GM19025 (cell line): ENCODE measurements at regions not wholly inside any gene's neighbourhood (a gene's known extent, or its start where the extent isn't known, plus 50 kb on each side); places are given as distances from the start of the nearest gene placed in this dataset.

Source experiments
- ATAC-seq: cut with Tn5 transposase; IDR thresholded peaks from one replicate; pipeline ENCODE4 v1.9.1; 2021; ENCODE audit warnings: mild to moderate bottlenecking, low read depth, moderate library complexity; ENCODE audit not compliant: unreplicated experiment

DNA sequence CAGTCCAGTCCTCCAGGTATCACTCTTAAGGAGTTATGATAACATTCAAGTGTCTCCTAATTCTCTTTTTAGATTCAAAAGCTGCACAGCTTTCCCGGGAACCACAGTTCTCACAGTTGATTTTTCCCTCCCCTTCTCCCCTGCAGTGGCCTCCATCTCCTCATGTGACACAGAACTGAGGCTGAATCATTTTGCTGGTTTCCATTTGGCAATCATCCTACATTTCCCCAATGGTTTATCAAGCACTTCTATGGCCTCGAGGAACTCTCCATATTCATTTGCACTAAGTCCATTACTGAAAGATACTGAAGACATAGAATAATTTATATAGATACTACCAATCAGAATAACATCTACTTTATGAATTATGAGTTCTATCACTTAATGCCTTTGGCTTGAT is 484.9 kb downstream of the GPAM start:
- no peak for ATAC-seq

DNA sequence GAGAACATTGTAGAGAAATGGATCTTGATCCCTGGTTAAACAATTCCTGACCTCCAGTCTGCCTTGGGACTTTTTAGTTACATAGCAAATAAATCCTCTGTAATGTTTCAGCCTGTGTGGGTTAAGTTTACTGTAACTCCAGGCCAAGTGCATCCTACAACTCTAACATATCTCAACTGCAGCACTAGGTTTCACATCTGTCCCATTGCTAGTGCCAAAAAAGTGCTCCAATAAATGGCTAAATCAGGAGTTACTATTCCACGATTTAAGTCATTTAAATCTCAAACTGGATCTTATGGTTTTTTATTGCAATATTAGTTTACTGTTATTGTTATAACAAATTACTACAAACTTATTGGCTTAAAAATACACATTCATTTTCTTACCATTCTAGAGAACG is 479.6 kb downstream of the GPAM start:
- ATAC-seq, result no peak

DNA sequence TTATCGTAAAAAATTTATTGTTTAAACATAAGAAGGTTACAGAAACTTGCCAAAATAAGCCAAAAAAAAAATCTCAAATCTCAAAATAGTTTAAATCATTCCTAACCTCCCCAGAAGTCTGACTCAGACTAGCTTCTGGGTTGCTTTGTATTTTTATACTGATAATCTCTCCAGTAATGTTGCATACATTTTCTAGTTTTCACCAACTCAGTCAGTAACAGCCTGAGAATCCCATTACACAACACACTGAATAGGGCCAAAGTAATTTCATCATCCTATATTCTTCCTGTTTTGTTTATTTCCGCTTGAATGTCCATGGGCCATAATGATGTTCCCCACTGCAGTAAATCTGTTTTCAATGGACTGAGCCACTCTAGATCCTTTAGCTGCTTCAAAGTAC is 478.5 kb downstream of the GPAM start:
- no peak for ATAC-seq

DNA sequence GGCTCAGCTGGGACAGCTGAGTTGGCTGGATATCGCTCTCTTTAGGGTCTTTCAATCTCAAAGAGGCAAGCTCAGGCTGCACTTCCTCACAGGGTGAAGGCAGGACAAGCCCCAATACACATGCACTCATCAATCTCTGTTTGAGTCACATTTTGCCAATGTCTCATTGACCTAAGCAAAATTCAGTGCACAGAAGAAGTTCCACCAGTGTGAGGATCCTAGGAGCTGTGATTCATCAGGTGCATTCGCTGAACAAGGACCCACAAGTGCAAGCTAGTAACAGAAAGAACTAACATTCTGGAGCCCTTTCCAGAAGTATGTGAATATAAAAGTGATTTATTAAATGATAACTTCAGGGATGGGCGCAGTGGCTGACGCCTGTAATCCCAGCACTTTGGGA is 477.2 kb downstream of the GPAM start:
- ATAC-seq, result no peak

DNA sequence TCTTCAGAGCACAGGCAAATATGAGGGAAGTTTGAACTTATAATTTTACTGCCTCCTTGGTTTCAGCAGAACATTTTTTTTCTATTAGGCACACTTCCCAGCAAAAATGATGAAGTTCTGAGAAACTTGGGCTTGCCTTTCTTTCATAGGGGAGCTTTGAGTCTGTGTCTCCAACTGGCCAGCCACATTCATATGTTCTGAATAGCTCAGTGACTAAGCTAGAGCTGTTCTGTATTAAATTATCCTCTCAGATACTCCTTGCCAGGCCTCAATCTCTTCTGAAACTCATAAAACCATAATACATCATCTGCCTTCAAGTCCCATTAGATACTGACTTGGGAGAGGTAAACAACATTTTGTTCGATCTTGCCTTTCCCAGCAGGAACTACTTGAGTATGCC is 476.5 kb downstream of the GPAM start:
- ATAC-seq, result no peak

DNA sequence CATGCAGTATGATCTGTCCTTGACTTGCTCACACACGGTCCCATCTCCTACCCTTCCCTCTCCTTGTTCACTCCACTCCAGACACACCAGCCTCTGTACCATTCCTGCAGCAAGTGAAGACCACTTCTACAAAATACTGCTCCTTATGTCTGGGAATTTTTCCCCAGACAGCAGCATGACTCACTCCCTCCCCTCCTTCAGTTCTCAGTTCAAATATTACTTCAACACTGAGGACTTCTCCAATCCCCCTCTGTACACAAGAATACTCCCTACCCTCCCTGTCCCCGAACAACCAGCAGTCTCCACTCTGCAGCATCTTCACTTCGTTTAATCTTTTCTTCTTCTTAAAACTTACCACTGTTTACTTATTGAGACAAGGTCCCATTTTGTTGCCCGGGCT is 474.0 kb downstream of the GPAM start:
- no peak for ATAC-seq

DNA sequence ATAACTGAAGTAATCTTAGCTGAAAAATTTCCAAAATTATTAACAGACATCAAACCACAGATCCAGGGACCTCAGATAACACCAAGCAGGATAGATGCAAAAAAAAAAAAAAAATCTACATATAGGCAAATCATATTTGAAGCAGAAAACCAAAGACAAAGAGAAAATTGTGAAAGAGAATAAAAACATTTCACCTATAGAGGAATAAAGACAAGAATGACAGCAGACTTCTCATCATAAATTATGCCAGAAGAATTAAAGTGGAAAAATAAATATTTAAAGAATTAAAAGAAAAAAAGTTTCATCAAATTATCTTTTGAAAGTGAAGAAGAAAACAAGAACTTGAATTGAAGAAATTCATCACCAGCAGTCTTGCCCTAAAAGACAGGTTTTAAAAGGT is 467.5 kb downstream of the GPAM start:
- ATAC-seq, result no peak

DNA sequence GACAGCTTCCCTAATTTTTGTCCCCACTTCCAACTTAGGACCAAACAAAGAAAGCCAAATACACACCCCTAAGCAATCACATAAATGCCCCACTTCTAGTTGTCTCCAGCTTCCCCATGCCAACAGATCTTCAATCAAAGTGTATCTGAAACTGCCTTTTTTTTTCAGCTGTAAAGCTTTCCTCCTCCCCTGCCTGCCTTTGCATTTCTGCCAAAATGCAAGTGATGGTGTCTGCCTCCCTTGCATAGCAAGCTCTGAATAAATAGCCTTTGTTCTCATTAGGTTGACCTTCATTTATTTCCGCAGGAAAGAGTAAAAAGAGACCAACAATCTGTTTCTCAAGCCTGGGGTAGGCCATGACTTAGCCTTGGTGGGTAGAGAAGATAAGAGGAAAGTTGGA is 459.4 kb downstream of the GPAM start:
- no peak for ATAC-seq

DNA sequence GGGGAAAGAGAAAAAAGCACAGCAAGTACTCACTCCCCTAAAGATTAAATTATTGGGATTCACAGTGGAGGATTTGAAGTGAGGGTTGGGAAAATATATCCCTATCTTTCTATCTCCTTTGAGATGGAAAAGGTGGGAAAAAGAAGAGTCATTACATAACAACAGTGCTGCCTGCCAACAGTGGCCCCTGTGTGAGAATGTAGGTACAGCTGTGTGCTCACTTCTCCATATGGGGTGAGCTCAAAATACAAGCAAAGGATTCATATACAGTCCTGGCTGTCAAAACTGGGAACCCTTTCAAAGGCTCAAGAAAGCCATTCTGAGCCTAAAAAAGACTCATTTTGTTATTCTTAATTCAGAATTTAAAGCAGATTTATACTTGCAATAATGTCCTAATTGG is 458.5 kb downstream of the GPAM start:
- no peak for ATAC-seq

DNA sequence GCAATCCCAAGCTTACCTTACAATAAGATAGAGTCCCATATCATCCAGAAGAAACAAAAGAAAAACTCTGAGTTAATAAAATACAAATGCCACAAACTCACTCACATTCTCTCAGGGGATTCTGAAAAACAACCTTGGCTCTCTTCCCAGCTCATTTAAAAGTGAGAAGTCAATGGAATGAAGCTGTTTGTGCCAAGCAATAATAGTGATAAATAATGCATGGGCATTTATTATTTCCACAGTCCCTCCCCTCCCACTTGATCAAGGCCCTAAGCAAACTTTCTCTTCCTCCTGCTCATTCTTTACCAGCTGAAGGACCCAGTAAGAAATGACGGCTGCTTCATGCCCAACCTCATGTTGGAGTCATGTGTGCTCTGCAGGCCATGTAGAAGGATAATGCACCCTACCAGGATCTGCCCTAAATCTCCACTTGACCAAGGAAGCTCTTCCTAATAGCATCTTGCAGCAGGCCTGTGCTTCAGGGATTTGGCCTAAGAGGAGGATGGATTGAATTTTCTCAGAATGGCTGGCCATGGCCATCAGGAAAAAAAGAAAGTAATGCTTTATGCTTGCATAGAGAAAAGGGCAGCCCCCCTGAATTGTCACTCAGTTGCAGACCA is 451.3 kb downstream of the GPAM start:
- ATAC-seq, result no peak

DNA sequence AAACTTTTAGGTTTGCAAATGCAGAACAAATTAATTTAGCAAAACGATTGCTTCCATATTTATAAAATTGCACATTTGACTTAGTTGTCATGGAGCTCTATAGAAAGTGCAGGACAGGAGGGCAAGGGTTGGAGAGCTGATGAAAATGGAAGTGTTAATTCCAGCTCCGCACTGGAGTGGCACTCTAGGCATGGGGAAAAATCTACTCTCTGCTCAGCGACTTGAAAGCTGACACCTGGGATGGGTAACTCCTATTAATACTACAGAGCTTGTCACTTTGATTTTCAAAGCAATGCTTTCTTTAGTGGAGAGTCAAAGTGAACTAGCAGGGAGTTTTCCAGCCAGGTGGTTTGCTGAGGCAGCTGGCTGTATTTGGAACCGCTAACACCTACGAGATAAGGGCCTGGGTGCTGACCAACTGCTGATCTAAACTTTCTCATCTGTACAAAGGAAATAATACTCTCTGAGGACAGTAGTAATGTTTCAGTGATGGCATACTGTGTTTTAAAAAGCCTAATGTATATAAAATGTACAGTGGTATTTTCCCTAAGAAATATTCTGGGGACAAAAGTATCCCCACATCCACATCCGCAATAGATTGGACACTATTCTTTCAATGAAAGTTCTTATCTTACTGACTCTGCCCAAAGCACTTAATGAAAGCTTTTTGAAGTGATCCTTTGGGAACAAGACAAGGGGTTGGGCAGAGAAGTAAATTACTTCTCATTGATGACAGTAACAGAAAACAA is 444.3 kb downstream of the GPAM start:
- no peak for ATAC-seq

DNA sequence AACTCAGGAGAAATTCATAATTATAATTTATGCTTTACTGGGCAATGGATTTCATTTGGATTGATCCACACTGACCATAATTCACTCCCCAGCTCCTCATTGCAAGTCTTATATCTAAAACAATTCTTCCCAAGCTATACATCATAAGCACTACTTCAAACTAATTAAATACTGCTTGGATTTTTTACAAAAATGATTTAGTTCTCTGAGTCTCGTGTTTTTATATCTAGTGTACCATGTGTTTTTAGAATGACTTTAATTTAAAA is 443.8 kb downstream of the GPAM start:
- no peak for ATAC-seq

DNA sequence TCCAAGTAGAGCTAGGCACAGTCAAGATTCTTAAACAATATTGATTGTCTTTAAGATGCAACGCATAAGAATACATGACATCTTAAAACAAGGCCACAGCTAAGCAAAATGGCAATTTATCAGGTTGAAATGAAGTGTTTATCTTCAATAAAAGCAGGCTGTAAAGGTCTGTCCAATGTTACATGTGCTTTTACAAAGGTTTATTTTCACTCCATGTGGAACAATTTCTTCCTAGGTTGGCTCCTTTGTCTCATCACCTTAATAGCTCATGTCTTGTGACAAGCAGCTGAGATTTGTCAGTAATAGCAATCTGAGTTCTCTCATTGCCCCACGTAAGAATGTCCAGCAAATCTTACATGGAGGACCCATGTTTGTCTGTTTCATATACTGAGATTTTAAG is 437.6 kb downstream of the GPAM start:
- ATAC-seq, result no peak

DNA sequence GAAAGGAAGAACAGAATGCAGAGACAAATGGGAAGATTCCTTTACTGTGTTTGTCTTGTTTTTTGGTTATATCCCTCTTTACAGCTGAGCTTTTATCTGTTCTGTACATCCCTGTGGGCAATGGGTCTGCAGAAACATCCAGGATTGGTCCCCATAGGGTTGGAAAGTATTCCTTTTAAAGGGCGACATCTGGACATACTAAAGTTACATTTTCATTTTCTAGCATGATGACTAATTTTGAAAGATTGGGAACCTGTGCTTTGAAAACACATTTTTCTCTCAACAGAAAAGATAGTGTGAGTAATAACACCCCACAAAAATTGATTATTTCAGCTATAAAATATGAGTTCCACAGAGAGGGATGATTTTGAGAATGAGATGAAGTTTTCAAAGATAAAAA is 435.8 kb downstream of the GPAM start:
- ATAC-seq, result no peak

DNA sequence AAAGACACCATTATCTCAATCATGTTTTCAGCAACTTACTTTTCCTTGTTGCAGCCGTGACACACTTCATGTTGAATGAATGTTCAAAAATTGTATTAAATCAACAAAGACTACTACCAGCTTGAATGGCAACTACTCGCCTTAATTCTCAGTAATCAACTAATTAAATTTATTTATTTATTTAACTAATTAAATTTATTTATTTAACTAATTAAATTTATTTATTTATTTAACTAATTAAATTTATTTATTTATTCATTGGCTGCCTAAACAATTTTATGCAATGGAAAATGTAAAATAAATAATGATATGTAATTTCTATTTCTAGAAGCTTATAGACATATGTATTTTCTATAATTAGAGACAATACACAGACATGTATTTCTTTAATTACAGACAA is 435.4 kb downstream of the GPAM start:
- no peak for ATAC-seq

DNA sequence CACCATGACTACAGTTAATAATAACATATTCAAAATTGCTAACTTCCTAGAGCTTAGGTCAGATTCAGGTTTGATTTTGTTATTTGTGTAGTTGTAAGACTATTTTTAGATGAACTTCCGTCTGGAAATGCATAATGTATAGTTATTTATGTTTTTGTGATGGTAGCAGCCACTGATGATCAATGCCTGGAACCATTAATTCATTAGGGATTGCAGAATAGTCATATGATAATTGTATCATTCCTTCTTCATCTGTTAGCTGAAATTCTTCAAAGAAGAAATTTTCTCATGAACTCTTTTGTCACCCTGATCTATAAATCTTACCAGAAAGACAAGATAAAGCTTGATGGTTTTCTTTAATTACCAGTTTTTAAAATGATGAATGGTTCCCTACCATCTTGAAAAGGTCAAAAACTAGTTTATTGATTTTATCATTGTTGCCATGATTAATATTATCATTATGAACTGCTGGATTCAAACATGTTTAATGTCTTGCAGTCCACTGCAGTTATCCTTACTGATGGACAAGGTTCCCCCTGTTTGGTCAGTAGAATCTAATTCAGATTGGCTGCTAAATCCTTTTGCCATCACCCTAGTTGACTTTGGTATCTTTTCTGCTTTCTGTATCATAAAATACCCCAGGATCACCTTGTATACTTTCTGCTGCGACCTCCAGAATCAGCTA is 433.3 kb downstream of the GPAM start:
- ATAC-seq, result no peak

DNA sequence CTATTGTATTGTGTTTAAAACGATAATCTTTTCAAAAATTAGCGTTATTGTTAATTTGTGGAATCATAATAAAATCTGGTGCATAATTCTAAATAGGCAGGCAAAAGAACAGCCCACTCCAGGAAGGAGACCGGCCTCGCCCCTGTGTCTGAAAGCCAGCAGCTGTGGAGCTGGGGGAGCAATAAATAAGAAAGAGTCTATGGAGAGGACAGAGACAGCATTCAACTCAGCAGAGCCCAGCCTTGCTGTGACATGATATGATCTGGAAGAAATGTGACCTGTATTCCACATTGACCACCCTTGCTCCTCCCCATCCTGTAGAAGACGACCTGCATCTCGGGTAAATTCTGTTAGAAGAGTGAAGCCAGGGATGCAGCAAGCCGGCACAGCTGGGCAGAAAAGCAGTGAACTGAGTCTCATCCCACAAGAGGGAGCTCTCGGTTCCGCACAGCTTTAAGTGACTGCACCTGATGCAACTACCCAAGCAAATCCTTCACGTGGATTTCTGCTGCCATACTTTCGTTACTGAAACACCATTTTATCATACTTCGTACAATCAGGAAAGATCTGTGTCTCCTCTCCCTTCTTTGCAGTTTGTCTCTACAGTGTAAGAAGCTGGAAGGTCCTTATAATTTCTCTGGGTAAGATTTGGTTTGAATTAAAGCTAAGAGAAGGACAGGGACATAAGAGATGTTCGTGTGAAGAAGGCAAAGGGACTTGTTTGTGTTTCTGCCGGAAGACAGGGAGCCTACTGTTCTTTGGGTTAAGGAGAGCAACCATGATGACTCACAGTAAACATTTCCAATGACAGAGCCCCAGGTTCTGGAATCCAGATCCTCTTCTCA is 427.1 kb downstream of the GPAM start:
- no peak for ATAC-seq

DNA sequence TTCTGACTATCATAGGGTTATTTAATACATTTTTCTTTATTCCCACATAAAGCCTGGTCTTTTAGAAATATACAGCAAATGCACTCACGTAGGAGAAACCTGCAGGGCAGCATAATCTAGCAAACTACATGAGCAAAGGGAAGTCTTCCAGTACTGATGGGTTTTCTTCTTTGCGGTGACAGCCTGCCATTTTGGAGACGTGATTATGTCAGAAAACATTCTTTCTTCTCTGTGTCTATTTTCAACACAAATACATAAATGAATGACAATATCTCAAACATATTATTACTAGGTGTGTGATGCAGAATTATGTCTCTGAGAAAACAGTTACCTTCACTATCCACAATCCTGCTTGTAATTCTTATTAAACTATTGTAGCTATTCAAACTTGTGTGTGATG is 425.0 kb downstream of the GPAM start:
- ATAC-seq, result no peak

DNA sequence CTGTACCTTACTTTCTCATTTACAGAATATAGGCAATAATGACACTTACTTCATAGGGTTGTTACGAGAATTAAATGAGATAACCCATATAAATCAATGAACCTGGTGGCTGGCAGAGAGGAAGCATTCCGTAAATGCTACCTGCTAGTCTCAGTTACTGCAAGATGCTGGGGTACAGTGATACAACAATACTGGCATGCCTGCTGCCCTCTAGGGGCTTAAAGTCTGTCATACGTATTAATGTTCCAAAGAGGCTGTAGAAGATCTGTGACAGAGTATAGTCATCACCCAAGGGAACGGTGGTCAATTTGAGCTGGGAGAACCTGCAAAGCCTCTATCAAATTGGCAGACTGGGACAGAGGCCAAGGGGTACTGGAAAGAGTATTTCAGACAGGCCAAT is 421.5 kb downstream of the GPAM start:
- ATAC-seq, result no peak

DNA sequence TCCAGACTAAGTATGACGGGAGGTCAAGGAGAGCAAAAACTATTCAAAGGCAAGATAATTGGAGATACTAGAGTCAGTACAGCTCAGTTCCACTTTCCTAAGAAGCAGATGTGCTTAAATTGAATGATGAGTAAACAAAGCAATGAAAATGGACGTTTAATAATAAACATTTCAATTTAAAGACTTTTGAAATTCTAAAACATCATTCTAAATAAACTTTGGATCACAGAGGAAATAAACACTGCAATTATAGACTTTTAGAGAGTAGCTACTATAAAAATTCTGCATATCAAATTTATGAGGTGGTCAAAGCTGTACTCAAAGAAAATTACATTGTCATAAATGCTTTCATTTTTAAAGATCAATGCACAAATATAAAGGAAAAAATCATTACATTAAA is 418.3 kb downstream of the GPAM start:
- no peak for ATAC-seq

DNA sequence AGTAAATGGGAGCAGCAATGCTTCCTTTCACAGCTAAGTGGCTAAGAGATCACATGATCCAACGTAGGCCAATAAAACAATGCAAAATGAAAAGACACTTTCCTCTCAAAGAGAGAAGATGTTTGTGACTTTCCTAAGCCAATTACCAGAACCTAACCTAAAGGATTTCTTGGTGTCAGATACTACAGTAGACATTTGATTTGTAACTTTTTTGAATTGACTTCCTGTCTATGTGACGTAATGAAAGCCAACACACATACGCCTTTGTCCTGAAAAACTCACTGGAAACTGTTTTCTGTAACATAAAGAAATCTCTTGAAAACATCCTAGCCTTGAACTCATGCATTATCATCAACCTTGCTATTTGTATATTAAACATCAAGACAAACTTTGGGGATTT is 417.1 kb downstream of the GPAM start:
- ATAC-seq, result no peak
